ENCODE measurements at regions not wholly inside any gene's neighbourhood (a gene's known extent, or its start where the extent isn't known, plus 50 kb on each side); places are given as distances from the start of the nearest gene placed in this dataset.

- TF ChIP-seq, protein P1, sequence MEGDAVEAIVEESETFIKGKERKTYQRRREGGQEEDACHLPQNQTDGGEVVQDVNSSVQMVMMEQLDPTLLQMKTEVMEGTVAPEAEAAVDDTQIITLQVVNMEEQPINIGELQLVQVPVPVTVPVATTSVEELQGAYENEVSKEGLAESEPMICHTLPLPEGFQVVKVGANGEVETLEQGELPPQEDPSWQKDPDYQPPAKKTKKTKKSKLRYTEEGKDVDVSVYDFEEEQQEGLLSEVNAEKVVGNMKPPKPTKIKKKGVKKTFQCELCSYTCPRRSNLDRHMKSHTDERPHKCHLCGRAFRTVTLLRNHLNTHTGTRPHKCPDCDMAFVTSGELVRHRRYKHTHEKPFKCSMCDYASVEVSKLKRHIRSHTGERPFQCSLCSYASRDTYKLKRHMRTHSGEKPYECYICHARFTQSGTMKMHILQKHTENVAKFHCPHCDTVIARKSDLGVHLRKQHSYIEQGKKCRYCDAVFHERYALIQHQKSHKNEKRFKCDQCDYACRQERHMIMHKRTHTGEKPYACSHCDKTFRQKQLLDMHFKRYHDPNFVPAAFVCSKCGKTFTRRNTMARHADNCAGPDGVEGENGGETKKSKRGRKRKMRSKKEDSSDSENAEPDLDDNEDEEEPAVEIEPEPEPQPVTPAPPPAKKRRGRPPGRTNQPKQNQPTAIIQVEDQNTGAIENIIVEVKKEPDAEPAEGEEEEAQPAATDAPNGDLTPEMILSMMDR (IDR thresholded peaks at IDR 0.05), result no peak
- no peak for TF ChIP-seq POLR2A (IDR thresholded peaks at IDR 0.05)
These were observed 181.3 kb downstream of the HS3ST3A1 start for GRCh38 chr17:13420418-13420826.

All from esophagus squamous epithelium (tissue), 4 donors.